ENCODE measurements at regions not wholly inside any gene's neighbourhood (a gene's known extent, or its start where the extent isn't known, plus 50 kb on each side); places are given as distances from the start of the nearest gene placed in this dataset.
"Not testable (repeated sequence)": the region's sequence is repeated elsewhere in the genome, so short reads cannot be mapped to it uniquely, and the experiment has no call there.

DNA sequence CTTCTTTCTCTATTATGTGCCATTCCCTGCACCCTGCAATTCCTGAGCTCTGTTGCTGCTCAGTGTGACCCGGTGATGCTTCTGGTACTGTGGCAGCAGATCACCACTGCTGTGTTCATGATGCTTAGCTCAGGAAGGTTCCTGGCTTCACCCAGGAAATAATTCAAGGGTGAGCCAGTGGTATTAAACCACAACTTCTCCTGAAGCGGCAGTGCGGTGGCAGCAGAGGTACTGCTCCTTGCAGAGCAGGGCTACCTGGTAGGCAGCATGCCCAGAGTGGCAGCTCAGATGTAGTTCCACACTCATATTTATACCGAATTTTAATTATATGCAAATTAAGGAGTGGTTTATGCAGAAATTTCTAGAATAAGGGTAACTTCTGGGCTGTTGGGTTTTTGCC is 213.8 kb upstream of the ZNF608 start:
- H3K9ac ChIP-seq (ENCODE audit: low read length) = no peak overlapping the region
- no peak overlapping the region for H3K27ac ChIP-seq (ENCODE audit: low read depth, low read length)
- H3K27me3 ChIP-seq (ENCODE audit: control insufficient read depth in 1 of 2, insufficient read depth in 2 of 2, low read length in 2 of 2) = no peaks in the 10 kb centered on the region
- H3K4me1 ChIP-seq (ENCODE audit: insufficient read depth, low read length) = no peaks in the 10 kb centered on the region
- H3K4me3 ChIP-seq (ENCODE audit: low read depth in 1 of 2, low read length in 2 of 2) = no peak overlapping the region
- no peaks in the 10 kb centered on the region for H3K9me3 ChIP-seq (ENCODE audit: low read length)
- no peaks in the 10 kb centered on the region for H3K36me3 ChIP-seq (ENCODE audit: insufficient read depth, low read length)

DNA sequence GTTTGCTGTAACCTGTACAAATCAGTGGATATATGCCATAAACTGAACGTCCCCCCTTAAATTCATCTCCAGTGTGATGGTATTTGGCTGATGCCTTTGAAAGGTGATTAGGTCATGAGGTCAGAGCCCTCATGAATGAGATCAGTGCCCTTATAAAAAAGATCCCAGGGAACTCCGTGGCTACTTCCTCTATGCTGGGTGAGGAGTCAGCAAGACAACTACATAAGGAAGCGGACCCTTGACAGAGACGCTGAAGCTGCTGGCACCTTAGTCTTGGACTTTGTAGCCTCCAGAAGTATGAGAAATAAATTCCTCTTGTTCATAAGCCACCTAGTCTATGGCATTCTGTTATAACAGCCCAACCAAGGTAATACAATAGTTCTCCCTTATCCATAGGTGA is 215.1 kb upstream of the ZNF608 start:
- Histone ChIP-seq H3K36me3 (ENCODE audit: insufficient read depth, low read length) (no peaks in the 10 kb centered on the region), H3K27me3 (ENCODE audit: control insufficient read depth in 1 of 2, insufficient read depth in 2 of 2, low read length in 2 of 2) (no peaks in the 10 kb centered on the region), H3K9me3 (ENCODE audit: low read length) (no peaks in the 10 kb centered on the region), H3K9ac (ENCODE audit: low read length) (no peak overlapping the region), H3K27ac (ENCODE audit: low read depth, low read length) (no peak overlapping the region), H3K4me3 (ENCODE audit: low read depth in 1 of 2, low read length in 2 of 2) (no peak overlapping the region), H3K4me1 (ENCODE audit: insufficient read depth, low read length) (no peaks in the 10 kb centered on the region)

- Histone ChIP-seq H3K9ac (ENCODE audit: low read length) (no peak overlapping the region), H3K36me3 (ENCODE audit: insufficient read depth, low read length) (no peaks in the 10 kb centered on the region), H3K4me1 (ENCODE audit: insufficient read depth, low read length) (no peaks in the 10 kb centered on the region), H3K27ac (ENCODE audit: low read depth, low read length) (no peak overlapping the region), H3K9me3 (ENCODE audit: low read length) (no peaks in the 10 kb centered on the region), H3K27me3 (ENCODE audit: control insufficient read depth in 1 of 2, insufficient read depth in 2 of 2, low read length in 2 of 2) (no peaks in the 10 kb centered on the region), H3K4me3 (ENCODE audit: low read depth in 1 of 2, low read length in 2 of 2) (no peak overlapping the region)
Measured at GRCh38 chr5:124962111-124962510, 215.7 kb upstream of the ZNF608 start.

- H3K36me3 ChIP-seq (ENCODE audit: insufficient read depth, low read length) = no peaks in the 10 kb centered on the region
- H3K9me3 ChIP-seq (ENCODE audit: low read length) = no peaks in the 10 kb centered on the region
- no peak overlapping the region for H3K27ac ChIP-seq (ENCODE audit: low read depth, low read length)
- no peaks in the 10 kb centered on the region for H3K27me3 ChIP-seq (ENCODE audit: control insufficient read depth in 1 of 2, insufficient read depth in 2 of 2, low read length in 2 of 2)
- H3K4me1 ChIP-seq (ENCODE audit: insufficient read depth, low read length) = no peaks in the 10 kb centered on the region
- no peak overlapping the region for H3K4me3 ChIP-seq (ENCODE audit: low read depth in 1 of 2, low read length in 2 of 2)
- no peak overlapping the region for H3K9ac ChIP-seq (ENCODE audit: low read length)
Measured at GRCh38 chr5:124962735-124963134, 216.3 kb upstream of the ZNF608 start.

DNA sequence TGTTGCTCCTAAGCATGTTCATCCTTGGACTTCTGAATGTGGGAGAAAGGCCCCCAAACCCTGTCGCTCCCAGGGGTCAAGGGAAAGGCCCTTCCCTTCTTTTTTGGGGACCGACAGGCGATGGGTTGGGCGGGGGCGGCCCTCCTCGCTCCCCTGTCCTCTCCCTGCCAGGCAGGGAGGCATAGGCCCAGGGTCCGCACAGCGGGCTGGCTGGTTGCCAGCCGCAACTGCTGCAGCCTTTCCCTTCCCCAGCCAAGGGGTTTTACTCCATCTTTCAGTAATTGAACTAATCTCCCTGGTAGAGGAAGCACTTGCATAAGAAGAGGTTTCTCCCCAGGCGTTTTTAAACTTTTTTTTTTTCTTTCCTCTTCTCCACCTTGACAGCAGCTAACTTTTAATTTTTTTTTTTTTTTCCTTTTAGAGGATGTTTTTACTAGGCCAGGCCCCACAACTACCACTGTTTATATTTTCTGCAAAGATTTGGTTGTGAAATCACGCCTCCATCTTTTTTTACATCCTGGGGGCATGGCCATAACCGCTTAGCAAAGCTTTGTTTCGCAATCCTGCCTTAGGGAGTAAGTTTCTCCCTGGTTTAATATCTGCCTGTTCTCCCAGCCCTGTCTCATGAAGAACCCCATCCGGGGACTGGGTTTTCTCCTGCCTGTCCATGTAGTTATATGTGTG is 216.9 kb upstream of the ZNF608 start:
- H3K27me3 ChIP-seq (ENCODE audit: control insufficient read depth in 1 of 2, insufficient read depth in 2 of 2, low read length in 2 of 2) = no peaks in the 10 kb centered on the region
- no peak overlapping the region for H3K4me3 ChIP-seq (ENCODE audit: low read depth in 1 of 2, low read length in 2 of 2)
- H3K9me3 ChIP-seq (ENCODE audit: low read length) = no peaks in the 10 kb centered on the region
- no peaks in the 10 kb centered on the region for H3K4me1 ChIP-seq (ENCODE audit: insufficient read depth, low read length)
- H3K27ac ChIP-seq (ENCODE audit: low read depth, low read length) = no peak overlapping the region
- no peak overlapping the region for H3K9ac ChIP-seq (ENCODE audit: low read length)
- H3K36me3 ChIP-seq (ENCODE audit: insufficient read depth, low read length) = no peaks in the 10 kb centered on the region

- H3K36me3 ChIP-seq (ENCODE audit: insufficient read depth, low read length); H3K4me3 ChIP-seq (ENCODE audit: low read depth in 1 of 2, low read length in 2 of 2); H3K27me3 ChIP-seq (ENCODE audit: control insufficient read depth in 1 of 2, insufficient read depth in 2 of 2, low read length in 2 of 2); H3K4me1 ChIP-seq (ENCODE audit: insufficient read depth, low read length); H3K9ac ChIP-seq (ENCODE audit: low read length); H3K27ac ChIP-seq (ENCODE audit: low read depth, low read length); H3K9me3 ChIP-seq (ENCODE audit: low read length): not testable (repeated sequence)
Measured at GRCh38 chr5:124966741-124967140, 220.3 kb upstream of the ZNF608 start.

DNA sequence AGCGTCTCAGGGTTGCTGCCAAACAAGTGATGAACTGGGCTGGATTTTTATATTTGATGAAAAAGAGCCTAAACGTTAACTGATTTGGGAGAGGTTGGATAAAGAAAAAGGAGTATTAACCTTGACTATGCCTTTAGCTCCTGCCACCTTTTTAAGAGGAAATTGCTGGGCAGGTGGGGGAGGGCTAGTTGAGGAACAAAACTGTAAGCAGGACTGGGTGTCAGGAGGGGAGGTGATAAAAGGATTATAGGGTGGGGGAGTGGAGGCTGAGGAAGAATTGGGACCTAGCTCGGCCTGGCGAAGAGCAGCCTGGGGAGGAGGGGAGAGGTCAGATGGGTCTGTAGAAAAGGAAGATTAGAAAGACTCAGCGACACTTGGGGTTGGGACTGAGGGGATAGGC is 223.9 kb upstream of the ZNF608 start:
- not testable (repeated sequence) for H3K36me3 ChIP-seq (ENCODE audit: insufficient read depth, low read length)

GRCh38 chr5:124972703-124973102 is 226.3 kb upstream of the ZNF608 start:
- no peak overlapping the region for H3K27ac ChIP-seq (ENCODE audit: low read depth, low read length)
- no peaks in the 10 kb centered on the region for H3K9me3 ChIP-seq (ENCODE audit: low read length)
- H3K27me3 ChIP-seq (ENCODE audit: control insufficient read depth in 1 of 2, insufficient read depth in 2 of 2, low read length in 2 of 2) = no peaks in the 10 kb centered on the region
- no peak overlapping the region for H3K9ac ChIP-seq (ENCODE audit: low read length)
- H3K36me3 ChIP-seq (ENCODE audit: insufficient read depth, low read length) = no peaks in the 10 kb centered on the region
- H3K4me3 ChIP-seq (ENCODE audit: low read depth in 1 of 2, low read length in 2 of 2) = no peak overlapping the region
- no peaks in the 10 kb centered on the region for H3K4me1 ChIP-seq (ENCODE audit: insufficient read depth, low read length)

More for the DNA sequence above, 223.9 kb upstream of the ZNF608 start:
- H3K27me3 ChIP-seq (ENCODE audit: control insufficient read depth in 1 of 2, insufficient read depth in 2 of 2, low read length in 2 of 2); H3K9me3 ChIP-seq (ENCODE audit: low read length); H3K4me3 ChIP-seq (ENCODE audit: low read depth in 1 of 2, low read length in 2 of 2); H3K9ac ChIP-seq (ENCODE audit: low read length); H3K4me1 ChIP-seq (ENCODE audit: insufficient read depth, low read length); H3K27ac ChIP-seq (ENCODE audit: low read depth, low read length): not testable (repeated sequence)

- Histone ChIP-seq H3K9me3 (ENCODE audit: low read length) (no peaks in the 10 kb centered on the region), H3K27me3 (ENCODE audit: control insufficient read depth in 1 of 2, insufficient read depth in 2 of 2, low read length in 2 of 2) (no peaks in the 10 kb centered on the region), H3K9ac (ENCODE audit: low read length) (no peak overlapping the region), H3K27ac (ENCODE audit: low read depth, low read length) (no peak overlapping the region), H3K4me3 (ENCODE audit: low read depth in 1 of 2, low read length in 2 of 2) (no peak overlapping the region), H3K36me3 (ENCODE audit: insufficient read depth, low read length) (no peaks in the 10 kb centered on the region), H3K4me1 (ENCODE audit: insufficient read depth, low read length) (no peaks in the 10 kb centered on the region)
Measured at GRCh38 chr5:124973661-124974060, 227.2 kb upstream of the ZNF608 start.

GRCh38 chr5:124976086-124976485 is 229.6 kb upstream of the ZNF608 start:
- H3K9ac ChIP-seq (ENCODE audit: low read length) = no peak overlapping the region
- no peaks in the 10 kb centered on the region for H3K27me3 ChIP-seq (ENCODE audit: control insufficient read depth in 1 of 2, insufficient read depth in 2 of 2, low read length in 2 of 2)
- peaks cover 14% of the 10 kb centered on the region for H3K4me1 ChIP-seq (ENCODE audit: insufficient read depth, low read length)
- no peaks in the 10 kb centered on the region for H3K36me3 ChIP-seq (ENCODE audit: insufficient read depth, low read length)
- H3K9me3 ChIP-seq (ENCODE audit: low read length) = no peaks in the 10 kb centered on the region
- no peak overlapping the region for H3K27ac ChIP-seq (ENCODE audit: low read depth, low read length)
- no peak overlapping the region for H3K4me3 ChIP-seq (ENCODE audit: low read depth in 1 of 2, low read length in 2 of 2)

GRCh38 chr5:124979251-124979650 is 232.8 kb upstream of the ZNF608 start:
- H3K36me3 ChIP-seq (ENCODE audit: insufficient read depth, low read length) = no peaks in the 10 kb centered on the region
- no peaks in the 10 kb centered on the region for H3K9me3 ChIP-seq (ENCODE audit: low read length)
- no peaks in the 10 kb centered on the region for H3K27me3 ChIP-seq (ENCODE audit: control insufficient read depth in 1 of 2, insufficient read depth in 2 of 2, low read length in 2 of 2)
- H3K27ac ChIP-seq (ENCODE audit: low read depth, low read length) = no peak overlapping the region
- H3K4me3 ChIP-seq (ENCODE audit: low read depth in 1 of 2, low read length in 2 of 2) = no peak overlapping the region
- peaks cover 14% of the 10 kb centered on the region for H3K4me1 ChIP-seq (ENCODE audit: insufficient read depth, low read length)
- H3K9ac ChIP-seq (ENCODE audit: low read length) = no peak overlapping the region

GRCh38 chr5:124980163-124980941 is 233.9 kb upstream of the ZNF608 start:
- H3K27me3 ChIP-seq (ENCODE audit: control insufficient read depth in 1 of 2, insufficient read depth in 2 of 2, low read length in 2 of 2) = no peaks in the 10 kb centered on the region
- no peak overlapping the region for H3K4me3 ChIP-seq (ENCODE audit: low read depth in 1 of 2, low read length in 2 of 2)
- H3K9ac ChIP-seq (ENCODE audit: low read length) = no peak overlapping the region
- H3K36me3 ChIP-seq (ENCODE audit: insufficient read depth, low read length) = no peaks in the 10 kb centered on the region
- H3K4me1 ChIP-seq (ENCODE audit: insufficient read depth, low read length) = peaks cover 14% of the 10 kb centered on the region
- no peaks in the 10 kb centered on the region for H3K9me3 ChIP-seq (ENCODE audit: low read length)
- H3K27ac ChIP-seq (ENCODE audit: low read depth, low read length) = no peak overlapping the region

Data from muscle layer of colon (tissue), 2 donors.